ENCODE measurements at regions not wholly inside any gene's neighbourhood (a gene's known extent, or its start where the extent isn't known, plus 50 kb on each side); places are given as distances from the start of the nearest gene placed in this dataset.

- TF ChIP-seq EZH2phosphoT487 (IDR thresholded peaks at IDR 0.05; ENCODE audit: low read depth, severe bottlenecking, unreplicated experiment) (no peak), CTCF (IDR thresholded peaks at IDR 0.05; ENCODE audit: poor library complexity) (no peak), EZH2 (IDR thresholded peaks at IDR 0.05; ENCODE audit: borderline replicate concordance) (no peak)
Observed at GRCh38 chr2:16972276-16972675, 306.6 kb upstream of the CYRIA start.

All from hepatocyte (in vitro differentiated cells).